PC-9 (cell line): ENCODE measurements at regions not wholly inside any gene's neighbourhood (a gene's known extent, or its start where the extent isn't known, plus 50 kb on each side); places are given as distances from the start of the nearest gene placed in this dataset.

ENCODE experiments used
- CTCF ChIP-seq: fragments of 200-600 bp; sonication (generic); conservative IDR thresholded peaks from 2 replicates; pipeline ENCODE4 v1.6.1; 2017; ENCODE audit warnings: mixed run types, antibody characterized with exemption, mild to moderate bottlenecking, moderate library complexity
- EZH2 ChIP-seq: fragments of 200-600 bp; sonication (generic); IDR thresholded peaks from 2 replicates; pipeline ENCODE4 v1.8.0; 2017; ENCODE audit warnings: antibody characterized with exemption, low read depth

DNA sequence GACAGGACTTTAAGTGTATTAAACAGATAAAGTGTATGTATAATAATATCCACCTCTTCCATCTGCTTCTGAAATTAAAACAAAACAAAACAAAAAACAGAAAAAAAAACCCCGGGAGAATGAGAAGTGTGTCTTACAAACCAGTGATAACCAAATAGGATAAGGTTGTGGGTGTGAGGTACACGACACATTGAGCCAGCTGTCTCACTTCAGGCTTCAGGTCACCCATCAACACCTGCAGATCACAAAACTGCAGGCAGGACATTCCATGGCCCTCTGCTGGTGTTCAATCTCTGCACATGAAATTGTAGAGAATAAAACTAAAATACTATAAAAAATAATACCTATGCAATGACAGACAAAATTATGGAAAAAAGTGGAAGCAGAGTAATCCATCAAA, 339.9 kb downstream of the SFMBT2 start:
- TF ChIP-seq CTCF (no peak), EZH2 (no peak)
